ENCODE measurements at regions not wholly inside any gene's neighbourhood (a gene's known extent, or its start where the extent isn't known, plus 50 kb on each side); places are given as distances from the start of the nearest gene placed in this dataset.
"Not testable (repeated sequence)": the region's sequence is repeated elsewhere in the genome, so short reads cannot be mapped to it uniquely, and the experiment has no call there.

DNA sequence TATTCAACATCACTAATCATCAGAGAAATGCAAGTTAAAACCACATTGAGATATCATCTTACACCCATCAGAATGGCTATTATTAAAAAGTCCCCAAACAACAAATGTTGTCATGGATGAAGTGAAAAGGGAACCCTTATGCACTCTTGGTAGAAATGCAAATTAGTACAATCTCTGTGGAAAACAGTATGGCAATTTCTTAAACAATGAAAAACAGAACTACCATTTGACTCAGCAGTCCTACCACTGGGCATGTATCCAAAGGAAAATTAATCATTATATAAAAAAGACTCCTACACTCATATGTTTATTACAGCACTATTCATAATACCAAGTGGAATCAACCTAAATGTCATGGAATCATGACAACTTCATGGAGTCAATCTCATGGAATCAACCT lies 611.3 kb upstream of the GJE1 start:
- in situ Hi-C loops (cut with MboI; ENCODE audit: low sequenced_read_pairs), result no loop called here

- in situ Hi-C loops (cut with MboI; ENCODE audit: low sequenced_read_pairs), result no loop called here
Observed at GRCh38 chr6:141513830-141514229, 618.9 kb upstream of the GJE1 start.

DNA sequence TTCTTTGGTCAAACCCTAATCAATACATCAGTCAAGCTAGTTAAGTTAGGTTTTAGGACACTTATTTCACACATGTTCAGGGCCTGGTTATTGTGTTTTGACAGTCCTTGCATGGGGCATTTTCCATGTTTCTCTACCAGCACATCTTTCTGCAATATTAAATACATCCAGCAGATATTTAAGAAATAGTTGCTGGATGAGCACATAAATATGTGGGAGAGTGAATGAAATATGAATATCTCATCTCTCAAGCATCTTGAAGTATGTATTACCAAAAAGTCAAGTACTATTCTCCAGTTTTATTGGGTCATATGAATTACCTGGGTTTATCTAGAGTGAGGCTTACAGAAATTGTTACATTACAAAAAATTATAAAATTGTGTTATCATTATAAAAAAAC lies 621.9 kb upstream of the GJE1 start:
- in situ Hi-C loops (cut with MboI; ENCODE audit: low sequenced_read_pairs), result no loop called here

DNA sequence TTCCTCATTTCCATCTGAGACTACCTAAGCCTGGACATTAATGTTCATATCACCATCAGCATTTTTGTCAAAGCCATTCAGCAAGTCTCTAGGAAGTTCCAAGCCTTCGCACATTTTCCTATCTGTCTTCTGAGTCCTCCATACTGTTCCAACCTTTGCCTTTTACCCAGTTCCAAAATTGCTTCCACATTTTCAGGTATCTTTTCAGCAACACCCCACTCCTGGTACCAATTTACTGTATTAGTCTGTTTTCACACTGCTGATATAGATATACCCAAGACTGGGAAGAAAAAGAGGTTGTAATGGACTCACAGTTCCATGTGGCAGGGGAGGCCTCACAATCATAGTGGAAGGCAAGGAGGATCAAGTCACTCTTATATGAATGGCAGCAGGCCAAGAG lies 626.7 kb upstream of the GJE1 start:
- in situ Hi-C loops (cut with MboI; ENCODE audit: low sequenced_read_pairs), result not testable (repeated sequence)

GRCh38 chr6:141504318-141504717 lies 628.4 kb upstream of the GJE1 start:
- in situ Hi-C loops (cut with MboI; ENCODE audit: low sequenced_read_pairs), result not testable (repeated sequence)

- in situ Hi-C loops (cut with MboI; ENCODE audit: low sequenced_read_pairs), result no loop called here
Observed at GRCh38 chr6:141501616-141502015, 631.1 kb upstream of the GJE1 start.

DNA sequence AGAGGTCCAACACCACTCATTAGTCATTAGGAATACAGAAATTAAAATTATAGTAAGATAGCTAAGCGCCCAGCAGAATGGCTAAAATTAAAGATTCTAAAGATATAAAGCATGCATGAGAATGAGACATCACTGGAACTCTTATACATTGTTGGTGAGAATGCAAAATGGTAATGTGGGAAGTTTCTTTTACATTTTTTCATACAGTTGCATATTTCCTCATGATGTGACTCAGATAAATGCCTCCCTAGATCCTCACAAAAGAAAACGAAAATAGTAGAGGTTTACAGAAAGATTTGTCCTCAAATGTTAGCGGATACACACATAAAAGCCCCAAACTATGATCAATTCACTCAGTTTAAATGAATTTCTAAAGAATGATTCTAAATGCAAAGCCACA lies 633.7 kb upstream of the GJE1 start:
- in situ Hi-C loops (cut with MboI; ENCODE audit: low sequenced_read_pairs), result no loop called here

GRCh38 chr6:141492521-141493284 lies 640.0 kb upstream of the GJE1 start:
- in situ Hi-C loops (cut with MboI; ENCODE audit: low sequenced_read_pairs), result no loop called here

GRCh38 chr6:141491684-141492083 lies 641.0 kb upstream of the GJE1 start:
- in situ Hi-C loops (cut with MboI; ENCODE audit: low sequenced_read_pairs), result no loop called here

GRCh38 chr6:141490982-141491381 lies 641.7 kb upstream of the GJE1 start:
- in situ Hi-C loops (cut with MboI; ENCODE audit: low sequenced_read_pairs), result no loop called here

- in situ Hi-C loops (cut with MboI; ENCODE audit: low sequenced_read_pairs), result no loop called here
Observed at GRCh38 chr6:141488488-141488887, 644.2 kb upstream of the GJE1 start.

DNA sequence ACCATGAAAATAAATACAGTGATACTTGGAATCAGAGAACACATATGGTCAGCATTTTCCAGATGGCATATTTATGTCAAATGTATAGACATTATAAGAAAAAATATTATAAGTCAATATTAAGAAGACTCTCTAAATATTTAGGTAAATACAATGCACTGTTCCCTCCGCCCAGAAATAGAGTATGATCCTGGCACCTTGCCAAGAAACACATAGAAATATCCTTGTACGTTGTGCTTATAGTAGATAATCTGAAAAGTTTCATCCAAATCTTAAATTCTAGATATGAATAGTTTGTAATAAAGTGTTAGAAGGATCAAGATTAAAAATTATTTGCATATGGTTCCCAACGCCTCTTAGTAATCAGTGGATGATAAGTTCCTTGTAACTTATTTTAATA lies 645.8 kb upstream of the GJE1 start:
- in situ Hi-C loops (cut with MboI; ENCODE audit: low sequenced_read_pairs), result no loop called here

- in situ Hi-C loops (cut with MboI; ENCODE audit: low sequenced_read_pairs), result no loop called here
Observed at GRCh38 chr6:141484711-141485110, 648.0 kb upstream of the GJE1 start.

DNA sequence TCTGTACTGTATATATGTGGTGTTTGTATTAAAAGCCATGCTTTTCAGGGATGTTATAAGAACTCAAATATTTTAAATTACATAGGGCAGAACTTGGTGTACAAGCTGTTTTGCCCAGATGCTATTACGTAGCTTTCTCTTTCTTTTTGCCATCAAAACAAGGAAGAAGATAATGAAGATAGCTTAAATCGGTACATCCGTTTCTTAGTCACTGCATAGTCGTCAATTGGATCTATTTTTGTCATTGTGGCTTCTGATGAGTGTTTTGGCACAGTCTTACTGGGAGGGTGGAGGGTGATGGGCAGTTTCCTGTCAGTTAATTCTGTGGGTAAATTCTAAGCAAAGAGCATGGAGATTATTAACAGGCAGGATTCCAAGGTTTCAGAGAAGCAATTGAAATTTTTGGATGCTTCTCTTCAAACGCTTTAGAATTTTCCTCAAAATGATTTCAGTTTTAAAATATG lies 649.1 kb upstream of the GJE1 start:
- in situ Hi-C loops (cut with MboI; ENCODE audit: low sequenced_read_pairs), result no loop called here

DNA sequence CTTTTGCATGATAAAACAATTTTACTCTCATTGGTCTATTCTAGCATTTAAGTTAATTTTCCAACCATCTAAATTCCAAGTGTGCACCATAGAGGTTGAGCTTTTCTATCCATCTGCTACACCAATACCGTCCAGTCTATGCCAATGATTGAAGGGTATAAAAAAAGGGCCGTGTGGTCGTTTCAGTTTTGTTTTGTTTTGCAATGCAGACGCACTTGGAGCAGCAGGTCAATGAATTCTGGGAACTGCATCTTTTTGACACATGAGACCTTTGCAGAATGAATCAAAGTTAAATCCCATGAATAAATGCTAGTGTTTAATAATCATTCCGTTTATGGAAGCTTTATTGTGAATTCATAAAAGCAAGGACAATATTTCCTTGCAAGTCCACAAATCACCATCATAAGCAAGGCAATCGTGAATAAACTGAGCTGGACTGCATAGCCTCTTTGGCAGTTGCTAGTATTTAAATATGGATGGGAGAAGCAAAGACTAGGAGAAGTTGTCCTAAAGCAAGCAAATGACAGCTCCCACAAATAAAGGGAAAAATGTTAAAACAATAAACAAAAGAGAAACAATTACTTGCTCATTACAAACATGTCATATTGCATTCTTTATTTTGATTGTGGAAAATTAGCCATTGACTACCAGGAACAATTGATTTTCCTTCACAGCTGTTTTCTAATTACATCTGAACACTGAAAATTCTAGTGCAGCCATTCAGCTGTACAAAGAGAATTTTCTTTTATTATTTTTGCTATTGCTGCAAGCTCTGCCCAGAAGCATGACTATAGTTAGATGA lies 649.7 kb upstream of the GJE1 start:
- in situ Hi-C loops (cut with MboI; ENCODE audit: low sequenced_read_pairs), result no loop called here

DNA sequence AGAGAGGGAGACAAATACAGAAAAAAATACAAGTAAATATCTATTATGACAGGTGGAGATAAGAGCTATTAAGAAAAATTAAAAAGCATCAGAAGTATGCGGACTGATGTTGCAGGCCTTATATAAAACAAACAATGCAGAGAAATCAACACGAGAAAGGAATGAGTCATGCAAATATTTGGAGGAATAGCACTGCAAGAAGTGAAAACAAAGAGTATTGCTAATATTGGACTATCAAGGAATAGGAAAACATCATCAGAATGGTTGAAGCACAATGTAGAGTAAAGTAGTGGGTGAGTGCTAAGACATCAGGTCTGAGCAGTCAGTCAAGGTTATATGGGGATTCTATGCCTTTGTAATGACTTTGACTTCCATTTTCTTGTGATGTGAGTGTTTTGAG lies 657.5 kb upstream of the GJE1 start:
- in situ Hi-C loops (cut with MboI; ENCODE audit: low sequenced_read_pairs), result no loop called here

- in situ Hi-C loops (cut with MboI; ENCODE audit: low sequenced_read_pairs), result no loop called here
Observed at GRCh38 chr6:141472162-141472928, 660.4 kb upstream of the GJE1 start.

DNA sequence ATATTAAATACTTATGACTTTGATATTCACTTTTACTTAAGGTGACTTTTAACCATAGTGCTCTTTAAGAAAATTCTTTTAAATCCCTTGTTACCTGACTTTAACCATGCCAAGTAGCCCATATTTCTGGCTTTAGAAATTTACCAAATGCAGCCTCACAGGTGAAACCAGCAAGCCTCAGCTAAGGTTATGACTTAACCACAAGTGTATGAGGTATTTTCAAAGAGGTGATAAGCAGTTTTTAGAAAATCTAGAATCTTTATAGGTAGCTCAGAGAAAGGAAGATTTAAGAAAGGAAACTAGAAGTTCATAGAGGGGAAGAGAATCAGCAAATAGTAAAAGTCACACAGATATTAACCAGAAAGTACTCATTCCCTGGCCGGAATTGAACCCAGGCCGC lies 661.9 kb upstream of the GJE1 start:
- in situ Hi-C loops (cut with MboI; ENCODE audit: low sequenced_read_pairs), result no loop called here

GRCh38 chr6:141467881-141468280 lies 664.8 kb upstream of the GJE1 start:
- in situ Hi-C loops (cut with MboI; ENCODE audit: low sequenced_read_pairs), result no loop called here

DNA sequence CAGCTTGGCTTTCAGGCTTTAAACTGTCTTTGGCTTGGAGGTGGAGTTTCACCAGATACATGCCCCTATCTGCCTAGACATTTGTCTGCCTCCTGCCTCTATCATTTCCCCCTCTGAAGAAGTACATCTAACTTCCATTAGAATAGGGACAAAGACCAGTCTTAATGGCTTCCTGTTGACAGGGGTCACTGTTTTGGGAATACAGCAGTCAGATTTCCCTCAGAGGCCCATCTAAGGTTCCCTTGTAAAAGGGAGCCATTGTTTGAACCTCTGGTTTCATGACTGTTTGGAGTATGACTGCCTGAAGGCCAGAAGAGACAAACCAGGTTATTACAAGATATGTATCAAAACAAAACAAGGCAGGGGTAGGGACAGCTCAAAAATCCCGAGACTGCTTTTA lies 665.7 kb upstream of the GJE1 start:
- in situ Hi-C loops (cut with MboI; ENCODE audit: low sequenced_read_pairs), result no loop called here

DNA sequence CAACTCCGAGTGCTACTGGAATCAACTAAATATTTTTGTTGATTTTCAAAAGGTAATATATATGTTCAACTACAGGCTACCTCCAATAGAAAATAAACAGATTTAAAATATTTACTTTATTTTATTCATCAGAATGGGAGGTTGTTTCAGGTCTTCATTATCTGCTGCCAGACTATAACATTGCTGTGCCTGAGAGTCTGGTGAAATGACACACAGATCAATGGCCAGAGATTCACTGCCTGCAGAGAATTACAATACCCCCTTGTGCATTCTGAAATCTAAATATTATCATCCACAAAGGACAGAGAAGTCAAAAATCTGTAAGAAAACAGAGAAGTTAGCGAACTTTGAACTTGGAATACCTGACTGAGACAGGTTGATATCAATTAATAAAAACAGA lies 667.8 kb upstream of the GJE1 start:
- in situ Hi-C loops (cut with MboI; ENCODE audit: low sequenced_read_pairs), result no loop called here

- in situ Hi-C loops (cut with MboI; ENCODE audit: low sequenced_read_pairs), result no loop called here
Observed at GRCh38 chr6:141464490-141464889, 668.2 kb upstream of the GJE1 start.
